ENCODE measurements at regions not wholly inside any gene's neighbourhood (a gene's known extent, or its start where the extent isn't known, plus 50 kb on each side); places are given as distances from the start of the nearest gene placed in this dataset.

GRCh38 chr3:53999725-54000124 is 108.1 kb upstream of the SELENOK start:
- CTCF ChIA-PET = no interaction called here
- intact Hi-C loops (cut with micrococcal nuclease; ENCODE audit: unreplicated experiment) = no loop called here

GRCh38 chr3:53998980-53999379 is 107.3 kb upstream of the SELENOK start:
- intact Hi-C loops (cut with micrococcal nuclease; ENCODE audit: unreplicated experiment) = no loop called here
- Mint-ChIP-seq H3K36me3 (ENCODE audit: insufficient read depth, unreplicated experiment) (no peaks in the 10 kb centered on the region), H3K4me1 (ENCODE audit: low read depth, unreplicated experiment) (peaks cover 5% of the 10 kb centered on the region), H3K4me3 (ENCODE audit: unreplicated experiment) (no peak overlapping the region), H3K27me3 (ENCODE audit: insufficient read depth, unreplicated experiment) (no peaks in the 10 kb centered on the region), H3K9me3 (ENCODE audit: unreplicated experiment) (no peaks in the 10 kb centered on the region), H3K27ac (ENCODE audit: unreplicated experiment) (no peak overlapping the region)
- ChIA-PET POLR2A (no interaction called here), CTCF (no interaction called here)
- no peak overlapping the region for H3K4me3 ChIP-seq (ENCODE audit: low read depth, low read length)
- H3K36me3 ChIP-seq (ENCODE audit: control insufficient read depth, insufficient read depth, low read length) = no peaks in the 10 kb centered on the region
- H3K4me1 ChIP-seq = no peaks in the 10 kb centered on the region
- no TSS peak for BruUV-seq (replicated peaks)
- no peaks in the 10 kb centered on the region for H3K9me3 ChIP-seq
- H3K27me3 ChIP-seq (replicated peaks; ENCODE audit: control insufficient read depth, insufficient read depth, low read length) = no peaks in the 10 kb centered on the region
- no peak for DNase-seq
- TF ChIP-seq CTCF (IDR thresholded peaks at IDR 0.05; ENCODE audit: insufficient read depth in 1 of 2, low read depth in 1 of 2, low read length in 1 of 2, severe bottlenecking in 1 of 2, unreplicated experiment in 1 of 2) = no peak

More at GRCh38 chr3:53999725-54000124, 108.1 kb upstream of the SELENOK start:
- no peak for DNase-seq
- POLR2A ChIA-PET = no interaction called here
- Mint-ChIP-seq H3K27ac (ENCODE audit: unreplicated experiment) (no peak overlapping the region), H3K4me1 (ENCODE audit: low read depth, unreplicated experiment) (peaks cover 5% of the 10 kb centered on the region), H3K4me3 (ENCODE audit: unreplicated experiment) (no peak overlapping the region), H3K36me3 (ENCODE audit: insufficient read depth, unreplicated experiment) (no peaks in the 10 kb centered on the region), H3K9me3 (ENCODE audit: unreplicated experiment) (no peaks in the 10 kb centered on the region), H3K27me3 (ENCODE audit: insufficient read depth, unreplicated experiment) (no peaks in the 10 kb centered on the region)
- Histone ChIP-seq H3K4me3 (ENCODE audit: low read depth, low read length) (no peak overlapping the region), H3K36me3 (ENCODE audit: control insufficient read depth, insufficient read depth, low read length) (no peaks in the 10 kb centered on the region), H3K4me1 (no peaks in the 10 kb centered on the region), H3K9me3 (no peaks in the 10 kb centered on the region), H3K27me3 (replicated peaks; ENCODE audit: control insufficient read depth, insufficient read depth, low read length) (no peaks in the 10 kb centered on the region)
- no TSS peak for BruUV-seq (replicated peaks)
- TF ChIP-seq CTCF (IDR thresholded peaks at IDR 0.05; ENCODE audit: insufficient read depth in 1 of 2, low read depth in 1 of 2, low read length in 1 of 2, severe bottlenecking in 1 of 2, unreplicated experiment in 1 of 2) = no peak

- TF ChIP-seq CTCF (IDR thresholded peaks at IDR 0.05; ENCODE audit: insufficient read depth in 1 of 2, low read depth in 1 of 2, low read length in 1 of 2, severe bottlenecking in 1 of 2, unreplicated experiment in 1 of 2) = no peak
- Histone ChIP-seq H3K9me3 (no peaks in the 10 kb centered on the region), H3K4me3 (ENCODE audit: low read depth, low read length) (no peak overlapping the region), H3K27me3 (replicated peaks; ENCODE audit: control insufficient read depth, insufficient read depth, low read length) (no peaks in the 10 kb centered on the region), H3K36me3 (ENCODE audit: control insufficient read depth, insufficient read depth, low read length) (no peaks in the 10 kb centered on the region), H3K4me1 (no peaks in the 10 kb centered on the region)
- no peaks in the 10 kb centered on the region for H3K9me3 Mint-ChIP-seq (ENCODE audit: unreplicated experiment)
- no peaks in the 10 kb centered on the region for H3K27me3 Mint-ChIP-seq (ENCODE audit: insufficient read depth, unreplicated experiment)
- no TSS peak for BruUV-seq (replicated peaks)
- ChIA-PET CTCF (no interaction called here), POLR2A (no interaction called here)
- no peak for DNase-seq
- H3K4me3 Mint-ChIP-seq (ENCODE audit: unreplicated experiment) = no peak overlapping the region
- no peak overlapping the region for H3K27ac Mint-ChIP-seq (ENCODE audit: unreplicated experiment)
- no peaks in the 10 kb centered on the region for H3K36me3 Mint-ChIP-seq (ENCODE audit: insufficient read depth, unreplicated experiment)
- peaks cover 5% of the 10 kb centered on the region for H3K4me1 Mint-ChIP-seq (ENCODE audit: low read depth, unreplicated experiment)
- intact Hi-C loops (cut with micrococcal nuclease; ENCODE audit: unreplicated experiment) = no loop called here
These were observed 105.8 kb upstream of the SELENOK start for GRCh38 chr3:53997476-53997875.

Data from Caco-2 (cell line).